ENCODE measurements at regions not wholly inside any gene's neighbourhood (a gene's known extent, or its start where the extent isn't known, plus 50 kb on each side); places are given as distances from the start of the nearest gene placed in this dataset.
"Not testable (repeated sequence)": the region's sequence is repeated elsewhere in the genome, so short reads cannot be mapped to it uniquely, and the experiment has no call there.

GRCh38 chr14:43803076-43803689 is 703.9 kb downstream of the FSCB start:
- no peak for DNase-seq

DNA sequence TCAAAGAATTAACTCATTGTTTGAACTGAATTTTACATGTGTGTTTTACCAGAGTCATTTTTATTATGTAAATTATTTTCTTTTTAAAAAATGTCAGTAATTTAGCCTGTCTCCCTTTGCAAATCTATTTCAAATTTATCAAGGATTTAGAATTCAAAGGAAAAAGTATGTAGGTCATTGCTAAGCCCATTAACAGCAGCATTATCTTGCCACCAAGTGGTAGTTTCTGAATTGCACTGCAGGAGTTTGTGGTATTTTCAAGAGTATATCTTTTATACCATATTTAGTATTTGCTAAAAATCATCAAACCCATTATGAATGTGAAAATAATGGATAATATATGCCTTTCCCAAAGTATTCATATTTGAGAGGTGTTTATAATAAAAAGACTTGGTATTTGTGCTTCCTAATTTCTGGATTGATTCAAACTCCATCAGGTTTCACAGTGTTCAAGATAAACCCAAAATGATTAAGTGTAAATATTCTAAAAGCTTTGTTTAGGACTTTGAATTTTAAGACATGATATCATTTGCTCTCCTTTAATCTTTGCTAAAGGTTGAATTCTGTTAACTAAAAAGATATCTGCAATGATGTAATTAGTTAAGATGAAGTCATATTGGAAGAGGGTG is 711.4 kb downstream of the FSCB start:
- no peak for DNase-seq

DNA sequence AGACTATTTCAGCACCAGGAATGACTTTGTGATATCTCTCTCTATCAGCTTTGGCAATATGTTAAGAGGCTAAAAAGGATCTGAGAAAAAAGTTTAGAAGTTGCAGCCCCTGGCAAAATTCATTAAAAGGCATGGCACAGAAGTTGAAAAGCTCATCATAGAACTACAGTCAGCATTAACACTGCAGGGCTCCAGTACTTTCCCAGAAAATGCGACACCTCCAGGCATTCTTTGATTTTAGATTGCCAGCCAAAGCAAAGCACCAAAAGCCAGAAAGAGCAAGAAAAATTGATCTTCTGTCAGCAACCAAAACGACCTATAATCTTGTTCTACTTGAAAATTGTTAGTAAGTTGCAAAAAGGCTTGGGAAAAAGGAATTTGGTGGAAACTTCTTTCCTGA is 713.5 kb downstream of the FSCB start:
- DNase-seq = no peak

DNA sequence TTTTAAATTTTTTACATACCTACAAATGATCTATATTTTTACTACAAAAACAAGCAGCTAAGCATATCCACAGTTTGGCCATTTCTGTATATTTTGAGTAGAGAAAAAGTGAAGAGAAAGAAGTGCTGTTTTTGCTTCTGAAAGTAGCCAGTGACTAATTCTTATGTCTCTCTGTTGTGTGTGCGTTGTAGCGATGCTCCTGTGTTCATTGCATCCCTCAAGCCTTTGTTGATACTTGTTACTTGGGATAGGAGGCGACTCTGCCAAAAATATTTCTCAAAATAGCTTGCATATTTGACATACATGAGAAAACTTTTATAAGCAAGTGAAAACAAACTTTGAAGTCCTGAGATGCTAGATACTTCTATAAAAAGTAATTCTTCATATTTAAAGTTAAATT is 714.1 kb downstream of the FSCB start:
- no peak for DNase-seq

DNA sequence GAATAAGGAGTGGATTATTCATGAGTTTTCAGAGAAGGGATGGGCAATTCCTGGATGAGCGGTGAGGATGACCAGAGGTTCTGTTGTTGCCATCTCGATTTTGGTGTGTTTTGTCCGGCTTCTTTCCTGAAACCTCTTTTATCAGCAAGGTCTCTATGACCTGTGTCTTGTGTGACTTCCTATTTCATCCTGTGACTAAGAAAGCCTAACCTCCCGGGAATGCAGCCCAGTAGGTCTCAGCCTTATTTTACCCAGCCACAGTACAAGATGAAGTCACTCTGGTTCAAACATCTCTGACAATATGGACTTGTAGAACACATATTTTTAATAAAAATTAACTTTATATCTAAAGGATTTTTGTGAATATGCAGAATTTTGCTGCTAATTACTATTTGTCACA is 716.4 kb downstream of the FSCB start:
- DNase-seq = no peak

GRCh38 chr14:43789458-43789857 is 717.6 kb downstream of the FSCB start:
- DNase-seq = no peak

- DNase-seq = no peak
Observed at GRCh38 chr14:43786066-43786762, 720.9 kb downstream of the FSCB start.

DNA sequence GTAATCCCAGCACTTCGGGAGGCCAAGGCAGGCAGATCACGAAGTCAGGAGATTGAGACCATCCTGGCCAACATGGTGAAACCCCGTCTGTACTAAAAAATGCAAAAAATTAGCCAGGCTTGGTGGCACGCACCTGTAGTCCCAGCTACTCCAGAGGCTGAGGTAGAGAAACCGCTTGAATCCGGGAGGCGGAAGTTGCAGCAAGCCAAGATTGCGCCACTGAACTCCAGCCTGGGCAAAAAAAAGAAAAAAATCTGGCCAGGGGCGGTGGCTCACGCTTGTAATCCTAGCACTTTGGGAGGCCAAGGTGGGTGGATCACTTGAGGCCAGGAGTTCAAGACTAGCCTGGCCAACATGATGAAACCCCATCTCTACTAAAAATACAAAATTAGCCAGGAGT is 722.7 kb downstream of the FSCB start:
- DNase-seq = not testable (repeated sequence)

- DNase-seq = no peak
Observed at GRCh38 chr14:43778937-43779639, 728.0 kb downstream of the FSCB start.

GRCh38 chr14:43778570-43778936 is 728.5 kb downstream of the FSCB start:
- DNase-seq = no peak

DNA sequence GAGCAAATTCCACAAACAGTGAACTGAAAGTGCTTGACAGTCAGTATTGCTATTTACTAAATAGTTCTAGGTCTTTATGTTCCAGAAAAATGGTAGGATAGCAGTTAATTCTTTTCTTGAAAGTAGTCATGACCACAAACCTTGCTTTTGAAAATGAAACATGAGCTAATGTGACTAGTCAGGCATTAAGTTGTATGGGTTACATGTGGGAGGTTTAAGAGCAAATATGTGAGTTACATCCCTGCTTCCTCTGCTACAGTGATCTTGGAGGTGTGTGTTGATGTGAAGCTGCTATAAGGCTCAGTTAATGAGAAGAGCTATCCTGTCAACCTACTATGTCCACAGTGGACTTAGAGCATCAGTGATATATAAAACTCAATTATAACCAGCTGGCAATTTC is 741.6 kb downstream of the FSCB start:
- no peak for DNase-seq

DNA sequence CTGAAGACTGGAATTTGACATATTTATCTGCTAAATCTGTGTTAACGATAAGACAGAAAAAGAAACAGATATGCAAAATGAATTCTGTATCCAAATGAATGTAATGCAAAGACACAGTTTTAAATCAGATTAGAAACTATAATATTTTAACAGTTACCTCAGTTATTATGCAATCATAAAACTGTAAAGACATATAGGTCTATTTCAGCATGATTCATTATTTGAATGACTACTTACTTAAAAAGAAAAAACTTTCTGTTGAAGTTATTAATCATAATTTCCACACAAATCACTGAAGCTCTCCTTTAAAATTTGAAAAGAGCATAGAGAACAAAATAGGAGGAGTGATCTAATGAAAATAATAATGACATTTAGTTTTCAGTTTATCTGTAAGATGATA is 742.6 kb downstream of the FSCB start:
- no peak for DNase-seq

DNA sequence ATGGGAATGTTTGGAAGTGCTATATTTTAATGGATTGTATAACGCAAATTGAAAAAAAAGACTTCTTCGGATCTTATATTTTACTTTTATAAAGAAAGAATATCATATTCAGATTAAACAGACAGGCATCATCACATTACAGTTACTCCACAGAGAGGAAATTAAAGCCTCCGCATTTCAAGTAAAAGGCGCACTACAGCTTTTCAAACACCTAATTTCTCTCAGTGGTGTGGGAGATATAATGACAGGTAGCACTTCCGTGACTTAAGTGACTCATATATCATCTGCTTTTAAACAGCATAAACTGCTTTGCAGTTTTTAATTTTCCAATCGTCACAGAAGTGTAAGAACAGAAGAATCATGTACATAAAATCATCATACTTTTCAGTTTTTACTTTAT is 751.4 kb downstream of the FSCB start:
- no peak for DNase-seq

DNA sequence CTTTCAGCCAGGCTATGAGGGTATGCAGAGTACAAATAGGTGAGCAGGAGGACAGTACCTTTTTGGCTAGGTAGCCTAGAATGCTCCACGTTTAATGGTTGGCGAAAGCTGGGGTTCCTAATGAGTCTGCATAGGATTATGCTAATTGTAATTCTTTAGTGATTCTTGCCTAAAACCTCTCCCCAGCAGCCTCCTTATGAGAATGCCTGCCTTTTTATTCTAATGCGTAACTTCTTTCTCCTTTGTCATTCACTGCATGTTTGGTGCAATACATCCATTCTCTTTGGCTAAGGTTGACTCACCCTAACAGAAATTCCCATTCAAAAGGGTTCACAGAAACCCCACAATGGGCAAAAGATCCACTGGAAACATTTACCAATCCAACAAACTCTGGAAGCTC is 752.2 kb downstream of the FSCB start:
- no peak for DNase-seq

GRCh38 chr14:43745746-43746145 is 761.3 kb downstream of the FSCB start:
- no peak for DNase-seq

GRCh38 chr14:43735932-43736331 is 771.2 kb downstream of the FSCB start:
- DNase-seq = no peak

GRCh38 chr14:43729143-43729542 is 777.9 kb downstream of the FSCB start:
- DNase-seq = no peak

- DNase-seq = no peak
Observed at GRCh38 chr14:43706900-43707299, 800.2 kb downstream of the FSCB start.

- DNase-seq = not testable (repeated sequence)
Observed at GRCh38 chr14:43698561-43699284, 808.4 kb downstream of the FSCB start.

DNA sequence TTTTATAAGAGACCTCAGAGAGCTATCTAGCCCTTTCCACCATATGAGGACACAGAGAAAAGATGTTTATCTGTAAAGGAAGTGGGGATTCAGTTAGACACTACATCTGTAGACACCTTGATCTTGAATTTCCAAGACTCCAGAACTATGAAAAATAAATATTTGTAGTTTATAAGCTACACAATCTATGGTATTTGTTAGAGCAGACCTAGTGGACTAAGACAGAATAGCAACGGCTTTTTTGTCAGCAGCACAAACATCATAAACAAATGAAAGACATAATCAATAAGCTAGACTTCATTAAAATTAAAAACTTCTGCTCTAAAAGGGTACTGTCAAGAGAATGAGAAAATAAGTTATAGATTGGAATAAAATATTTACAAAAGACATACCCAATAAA is 810.1 kb downstream of the FSCB start:
- DNase-seq = no peak

GRCh38 chr14:43692706-43693105 is 814.4 kb downstream of the FSCB start:
- no peak for DNase-seq

DNA sequence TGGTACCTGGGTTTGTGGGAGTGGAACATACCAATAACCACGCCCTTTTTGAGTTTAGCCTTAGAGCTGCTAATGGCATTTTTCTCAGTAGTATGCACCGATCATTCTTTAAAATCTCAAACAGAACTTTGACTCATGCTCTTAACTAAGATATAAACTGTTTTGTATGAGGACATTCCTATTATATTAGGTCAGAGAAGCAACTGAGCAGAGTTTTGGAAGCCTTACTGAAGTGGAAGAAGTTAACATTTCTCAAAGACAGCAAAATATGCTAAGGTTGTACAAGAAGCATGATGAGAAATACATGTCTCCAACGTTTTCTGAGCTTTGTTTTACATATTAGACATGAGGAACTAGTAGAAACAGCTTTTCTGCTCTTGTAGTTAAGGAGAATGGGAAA is 819.2 kb downstream of the FSCB start:
- DNase-seq = no peak

DNA sequence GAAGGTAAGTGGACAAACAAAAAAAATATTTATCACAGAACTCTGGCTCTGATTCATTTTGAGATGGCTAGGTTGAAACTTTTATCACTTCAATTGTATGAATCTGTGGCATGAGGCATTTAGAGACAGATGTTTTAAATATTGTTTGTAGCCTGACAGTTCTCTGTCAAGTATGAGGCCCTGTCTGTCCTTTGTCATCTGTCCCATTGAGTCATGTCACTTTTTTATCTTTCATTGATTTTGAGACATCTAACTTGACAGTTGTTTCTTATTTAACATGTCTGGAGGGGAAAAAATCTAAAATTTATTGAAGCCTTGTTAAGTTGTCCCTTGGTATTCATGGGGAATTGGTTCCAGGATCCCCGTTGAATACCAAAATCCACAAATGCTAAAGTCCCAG is 829.5 kb downstream of the FSCB start:
- DNase-seq = no peak
